ENCODE measurements at regions not wholly inside any gene's neighbourhood (a gene's known extent, or its start where the extent isn't known, plus 50 kb on each side); places are given as distances from the start of the nearest gene placed in this dataset.
A peak's percentile ranks its signal among the peaks of the same experiment; 100 is the strongest.
"Not testable (repeated sequence)": the region's sequence is repeated elsewhere in the genome, so short reads cannot be mapped to it uniquely, and the experiment has no call there.

GRCh38 chr18:34942276-34942675 is 98.9 kb upstream of the MAPRE2 start:
- DNase-seq (ENCODE audit: low read depth): no peak

- DNase-seq (ENCODE audit: low read depth): no peak
These were observed 98.2 kb upstream of the MAPRE2 start for GRCh38 chr18:34942975-34943374.

- DNase-seq (ENCODE audit: low read depth): no peak
These were observed 97.6 kb upstream of the MAPRE2 start for GRCh38 chr18:34943587-34943986.

DNA sequence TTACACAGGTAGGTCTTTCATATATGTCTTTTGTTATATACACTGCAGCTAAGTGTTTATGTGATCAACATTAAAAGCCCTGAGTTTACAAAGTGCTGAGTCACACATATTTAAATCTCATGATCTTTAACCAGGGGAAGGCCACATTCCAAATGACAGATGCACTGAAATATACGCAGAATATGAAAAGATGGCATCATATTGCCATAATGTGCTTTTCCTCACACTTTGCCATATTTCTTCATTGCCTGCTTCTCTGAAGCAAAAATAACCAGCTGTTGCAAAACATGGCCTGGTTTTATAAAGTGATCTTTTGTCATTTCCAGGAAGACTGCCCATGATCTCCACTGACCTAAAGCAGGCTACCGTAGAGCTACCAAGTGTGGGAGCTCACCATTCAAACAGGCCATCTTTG is 93.5 kb upstream of the MAPRE2 start:
- DNase-seq (ENCODE audit: low read depth): no peak

DNA sequence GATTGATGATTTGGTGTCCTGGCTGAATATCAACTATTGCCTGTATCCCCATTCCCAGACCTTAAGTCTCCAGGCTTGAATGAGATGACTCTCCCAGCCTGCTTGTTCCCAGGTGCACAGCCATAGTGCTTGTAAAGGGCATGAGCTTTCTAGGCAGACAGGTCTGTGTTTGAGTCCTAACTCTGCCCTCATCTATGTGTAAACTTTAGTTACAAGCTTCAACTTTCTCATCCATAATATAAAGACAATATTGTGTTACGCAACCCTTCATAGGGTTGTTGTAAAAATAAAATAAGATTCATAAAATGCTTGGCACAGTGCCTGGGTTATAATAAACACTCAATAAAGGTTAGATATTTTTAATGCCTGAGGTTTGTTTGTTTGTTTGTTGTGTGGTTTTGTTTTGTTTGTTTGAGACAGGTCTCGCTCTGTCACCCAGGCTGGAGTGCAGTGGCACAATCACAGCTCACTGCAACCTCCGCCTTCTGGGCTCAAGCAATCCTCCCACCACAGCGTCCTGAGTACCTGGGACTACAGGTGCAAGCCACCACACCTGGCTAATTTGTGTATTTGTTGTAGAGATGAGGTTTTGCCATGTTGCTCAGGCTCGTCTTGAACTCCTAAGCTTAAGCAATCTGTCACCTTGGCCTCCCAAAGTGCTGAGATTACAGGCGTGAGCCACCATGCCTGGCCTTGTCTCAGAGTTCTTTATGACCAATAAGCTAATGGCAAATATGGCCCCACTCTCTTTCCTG is 89.4 kb upstream of the MAPRE2 start:
- no peak for DNase-seq (ENCODE audit: low read depth)

DNA sequence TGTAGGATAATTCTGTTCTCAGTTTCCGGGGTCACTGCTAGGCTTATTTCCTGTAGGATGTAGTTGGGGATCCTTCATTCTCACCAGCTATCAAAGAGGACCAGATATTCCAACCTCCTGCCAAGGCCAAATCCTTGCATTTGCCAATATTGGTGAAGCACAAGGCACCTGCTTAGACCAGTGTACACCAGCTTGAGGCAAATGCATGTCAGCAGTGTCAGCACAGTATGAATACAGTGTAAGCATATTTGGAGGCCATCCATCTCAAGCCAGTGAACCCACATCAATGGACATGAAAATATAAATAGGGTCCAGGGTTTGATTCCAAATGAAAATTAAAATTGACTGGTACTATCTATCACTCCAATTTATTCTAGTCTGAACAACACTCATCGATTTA is 88.0 kb upstream of the MAPRE2 start:
- DNase-seq (ENCODE audit: low read depth): no peak

- DNase-seq (ENCODE audit: low read depth): not testable (repeated sequence)
These were observed 85.7 kb upstream of the MAPRE2 start for GRCh38 chr18:34955494-34955893.

GRCh38 chr18:34956663-34957062 is 84.5 kb upstream of the MAPRE2 start:
- DNase-seq (ENCODE audit: low read depth): no peak

- DNase-seq (ENCODE audit: low read depth): no peak
These were observed 83.9 kb upstream of the MAPRE2 start for GRCh38 chr18:34957119-34957863.

DNA sequence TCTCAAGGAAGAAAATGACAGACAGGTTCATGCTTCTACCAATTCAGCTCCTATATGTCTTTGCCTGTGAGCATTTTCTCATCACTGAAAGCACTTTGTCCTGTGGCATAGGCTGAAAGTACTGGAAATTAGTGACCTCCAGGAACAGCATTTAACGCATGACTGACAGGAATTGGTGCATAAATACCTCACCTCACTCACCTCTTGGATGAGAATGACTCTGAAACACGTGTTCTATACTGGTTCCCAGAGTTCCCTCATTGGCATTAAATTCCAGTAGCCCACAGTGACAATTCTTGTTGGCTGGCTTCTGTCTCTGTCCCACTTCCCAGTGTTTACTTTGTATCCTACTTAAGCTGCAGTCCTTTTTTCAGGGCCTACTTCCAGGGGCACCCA is 83.4 kb upstream of the MAPRE2 start:
- DNase-seq (ENCODE audit: low read depth): no peak

DNA sequence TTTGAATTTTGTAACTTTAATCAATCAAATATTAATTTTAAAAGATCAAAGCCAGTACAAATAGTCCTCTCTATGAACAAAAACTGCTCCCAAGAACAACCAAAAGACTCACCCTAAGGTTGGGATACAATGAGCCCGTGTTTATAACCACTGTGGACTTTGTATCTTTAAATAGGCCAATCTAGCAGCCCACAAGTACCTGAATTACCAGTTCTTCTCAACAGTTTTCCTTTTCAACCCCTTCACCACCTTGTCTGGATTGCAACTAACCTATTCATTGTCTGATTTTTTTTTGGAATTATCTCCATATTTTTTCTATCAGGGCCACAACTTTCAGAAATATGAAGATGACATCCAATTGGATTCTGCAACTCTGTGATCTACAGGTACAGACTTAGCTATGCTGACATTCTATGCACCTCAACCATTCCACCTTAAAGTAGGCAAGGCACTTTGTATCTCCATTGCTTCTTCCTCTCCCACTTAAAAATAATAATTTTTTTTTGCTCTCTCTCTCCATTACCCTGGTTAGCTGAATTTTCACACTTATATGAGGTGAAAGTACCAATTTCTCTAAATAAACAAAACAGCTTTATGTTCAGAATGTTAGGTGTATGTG is 81.9 kb upstream of the MAPRE2 start:
- DNase-seq (ENCODE audit: low read depth): no peak

DNA sequence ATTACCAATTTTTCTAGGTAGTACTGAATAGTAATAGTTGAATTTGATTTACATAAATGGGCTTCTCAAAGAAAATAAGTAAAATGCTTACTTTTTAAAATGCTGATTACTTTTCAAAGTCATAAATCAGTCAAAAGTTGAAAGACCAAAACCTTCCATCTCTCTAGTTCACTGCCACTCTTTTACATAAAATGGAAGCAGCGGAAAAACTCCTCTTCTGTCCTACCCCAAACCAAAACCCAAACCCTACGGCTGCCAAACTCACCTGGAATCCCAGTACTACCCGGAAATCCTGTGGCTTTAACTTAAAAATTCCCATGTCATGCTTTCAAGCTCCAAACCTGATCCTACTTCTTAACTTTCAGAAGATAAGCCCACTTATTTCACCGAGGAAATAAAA is 81.2 kb upstream of the MAPRE2 start:
- no peak for DNase-seq (ENCODE audit: low read depth)

- DNase-seq (ENCODE audit: low read depth): no peak
These were observed 76.1 kb upstream of the MAPRE2 start for GRCh38 chr18:34965108-34965507.

- no peak for DNase-seq (ENCODE audit: low read depth)
These were observed 75.6 kb upstream of the MAPRE2 start for GRCh38 chr18:34965566-34965965.

GRCh38 chr18:34970106-34970505 is 71.1 kb upstream of the MAPRE2 start:
- DNase-seq (ENCODE audit: low read depth): no peak

DNA sequence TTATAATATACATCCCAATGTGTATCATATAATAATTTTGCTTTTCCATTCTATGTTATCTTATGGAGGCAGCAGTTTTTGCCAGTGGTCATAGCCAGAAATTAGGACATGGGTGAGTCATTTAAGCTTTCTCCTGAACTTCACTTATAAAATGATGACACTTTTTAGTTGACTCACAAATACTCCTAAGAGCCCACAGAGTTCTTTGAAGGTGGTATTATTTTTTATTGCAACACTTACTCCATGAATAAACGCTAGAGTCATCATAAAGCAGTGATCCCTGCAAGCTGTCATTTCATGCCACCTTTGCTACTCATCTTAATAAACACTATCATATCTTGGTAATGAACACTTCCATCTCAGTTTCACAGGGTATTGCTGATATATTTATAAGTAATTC is 69.9 kb upstream of the MAPRE2 start:
- no peak for DNase-seq (ENCODE audit: low read depth)

DNA sequence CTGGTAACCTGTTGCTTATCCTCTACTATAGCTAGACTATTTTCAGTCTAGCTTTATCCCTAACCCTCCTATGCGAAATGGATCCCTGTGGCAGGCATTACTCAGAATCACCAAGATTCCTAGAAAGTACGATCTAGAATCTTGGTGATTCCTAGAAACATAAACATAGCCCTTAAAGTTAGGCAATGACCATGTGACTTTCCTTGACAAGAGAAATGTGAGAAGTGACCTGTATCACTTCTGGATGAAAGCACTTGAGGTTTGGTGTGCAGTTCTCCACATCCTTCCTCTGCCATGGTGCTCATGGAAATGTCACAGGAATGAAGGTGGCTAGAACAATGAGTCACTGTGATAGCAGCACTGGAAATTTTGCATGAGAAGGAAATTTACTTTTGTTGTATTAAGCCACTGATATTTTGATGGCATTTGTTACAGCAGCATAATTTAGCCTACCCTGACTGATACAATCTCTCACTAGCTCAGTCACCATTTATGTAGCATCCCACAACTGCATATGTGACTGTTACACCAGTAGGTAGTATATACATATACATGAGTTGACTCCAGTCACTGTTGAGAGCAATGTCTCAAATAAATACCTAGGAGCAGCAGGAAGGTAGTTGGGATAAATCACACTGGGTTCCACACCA is 68.3 kb upstream of the MAPRE2 start:
- no peak for DNase-seq (ENCODE audit: low read depth)

DNA sequence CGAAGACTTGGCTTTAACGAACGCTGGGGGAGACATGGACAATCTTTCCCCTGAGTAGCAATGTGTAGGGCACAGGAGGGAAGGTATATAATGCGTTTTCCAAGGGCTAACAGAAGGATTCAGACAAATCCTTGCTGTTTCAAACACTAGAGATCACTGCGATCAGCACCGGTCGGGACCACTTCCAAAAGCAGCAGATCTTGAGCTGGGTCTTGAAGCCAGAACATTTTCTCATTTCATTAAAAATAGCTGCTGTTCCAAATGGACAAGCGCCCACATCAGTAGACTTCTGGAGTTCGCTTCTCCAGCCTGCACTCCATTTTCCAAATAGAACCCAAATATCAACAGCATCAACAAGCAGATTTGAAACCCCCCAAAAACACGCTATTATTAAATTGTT is 65.1 kb upstream of the MAPRE2 start:
- no peak for DNase-seq (ENCODE audit: low read depth)

GRCh38 chr18:34976534-34976898 is 64.7 kb upstream of the MAPRE2 start:
- DNase-seq (ENCODE audit: low read depth): no peak

GRCh38 chr18:34976899-34977837 is 64.0 kb upstream of the MAPRE2 start:
- DNase-seq (ENCODE audit: low read depth): peak; percentile 60

GRCh38 chr18:34977838-34978532 is 63.2 kb upstream of the MAPRE2 start:
- DNase-seq (ENCODE audit: low read depth): peak; percentile 34
